ENCODE measurements at regions not wholly inside any gene's neighbourhood (a gene's known extent, or its start where the extent isn't known, plus 50 kb on each side); places are given as distances from the start of the nearest gene placed in this dataset.

- H3K9me3 ChIP-seq (ENCODE audit: insufficient read depth, low read length) = no peaks in the 10 kb centered on the region
- no peak overlapping the region for H3K9ac ChIP-seq (ENCODE audit: low read length)
- H3K4me3 ChIP-seq (ENCODE audit: low read length) = no peak overlapping the region
- no peaks in the 10 kb centered on the region for H4K20me1 ChIP-seq (ENCODE audit: insufficient read depth, low read length)
- no peaks in the 10 kb centered on the region for H3K4me1 ChIP-seq (ENCODE audit: low read length)
- H3K4me2 ChIP-seq (ENCODE audit: low read length) = no peak overlapping the region
- H3K27me3 ChIP-seq (ENCODE audit: low read depth, low read length) = no peaks in the 10 kb centered on the region
- no peak overlapping the region for H2AFZ ChIP-seq (ENCODE audit: low read depth, low read length)
- H3K36me3 ChIP-seq (replicated peaks; ENCODE audit: low read depth, low read length) = no peaks in the 10 kb centered on the region
- H3K79me2 ChIP-seq (ENCODE audit: low read length) = no peaks in the 10 kb centered on the region
- no peak for TF ChIP-seq EZH2phosphoT487 (IDR thresholded peaks at IDR 0.05; ENCODE audit: low read depth)
- TF ChIP-seq, protein P1, sequence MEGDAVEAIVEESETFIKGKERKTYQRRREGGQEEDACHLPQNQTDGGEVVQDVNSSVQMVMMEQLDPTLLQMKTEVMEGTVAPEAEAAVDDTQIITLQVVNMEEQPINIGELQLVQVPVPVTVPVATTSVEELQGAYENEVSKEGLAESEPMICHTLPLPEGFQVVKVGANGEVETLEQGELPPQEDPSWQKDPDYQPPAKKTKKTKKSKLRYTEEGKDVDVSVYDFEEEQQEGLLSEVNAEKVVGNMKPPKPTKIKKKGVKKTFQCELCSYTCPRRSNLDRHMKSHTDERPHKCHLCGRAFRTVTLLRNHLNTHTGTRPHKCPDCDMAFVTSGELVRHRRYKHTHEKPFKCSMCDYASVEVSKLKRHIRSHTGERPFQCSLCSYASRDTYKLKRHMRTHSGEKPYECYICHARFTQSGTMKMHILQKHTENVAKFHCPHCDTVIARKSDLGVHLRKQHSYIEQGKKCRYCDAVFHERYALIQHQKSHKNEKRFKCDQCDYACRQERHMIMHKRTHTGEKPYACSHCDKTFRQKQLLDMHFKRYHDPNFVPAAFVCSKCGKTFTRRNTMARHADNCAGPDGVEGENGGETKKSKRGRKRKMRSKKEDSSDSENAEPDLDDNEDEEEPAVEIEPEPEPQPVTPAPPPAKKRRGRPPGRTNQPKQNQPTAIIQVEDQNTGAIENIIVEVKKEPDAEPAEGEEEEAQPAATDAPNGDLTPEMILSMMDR (IDR thresholded peaks at IDR 0.05; ENCODE audit: low read depth, low read length) = no peak
- no peak overlapping the region for H3K27ac ChIP-seq (ENCODE audit: low read length)
These were observed 520.6 kb downstream of the HDGFL1 start for GRCh38 chr6:23089981-23090380.

DNA sequence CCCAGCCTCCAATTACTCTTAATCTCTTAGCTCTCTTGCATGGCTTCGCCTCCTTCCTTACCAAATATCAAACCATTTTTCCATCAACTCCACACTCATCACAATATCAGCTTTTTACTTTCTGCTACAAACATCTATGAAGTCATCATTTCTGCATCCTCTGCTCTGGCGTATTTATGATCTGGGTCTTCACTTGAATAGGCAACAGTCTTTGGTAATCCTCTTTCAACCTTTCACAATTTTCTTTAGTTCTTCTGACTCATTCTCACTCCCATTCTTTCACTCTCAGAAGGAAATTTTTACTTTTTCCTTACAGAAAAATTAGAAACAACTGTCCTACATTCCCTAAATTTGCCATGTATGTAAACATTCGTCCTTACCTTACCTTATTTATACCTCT lies 522.4 kb downstream of the HDGFL1 start:
- H3K27me3 ChIP-seq (ENCODE audit: low read depth, low read length) = no peaks in the 10 kb centered on the region
- H3K9ac ChIP-seq (ENCODE audit: low read length) = no peak overlapping the region
- no peak overlapping the region for H2AFZ ChIP-seq (ENCODE audit: low read depth, low read length)
- H3K9me3 ChIP-seq (ENCODE audit: insufficient read depth, low read length) = no peaks in the 10 kb centered on the region
- H3K4me2 ChIP-seq (ENCODE audit: low read length) = no peak overlapping the region
- no peaks in the 10 kb centered on the region for H3K36me3 ChIP-seq (replicated peaks; ENCODE audit: low read depth, low read length)
- H4K20me1 ChIP-seq (ENCODE audit: insufficient read depth, low read length) = no peaks in the 10 kb centered on the region
- no peak overlapping the region for H3K4me3 ChIP-seq (ENCODE audit: low read length)
- H3K27ac ChIP-seq (ENCODE audit: low read length) = no peak overlapping the region
- H3K79me2 ChIP-seq (ENCODE audit: low read length) = no peaks in the 10 kb centered on the region
- H3K4me1 ChIP-seq (ENCODE audit: low read length) = no peaks in the 10 kb centered on the region
- no peak for TF ChIP-seq EZH2phosphoT487 (IDR thresholded peaks at IDR 0.05; ENCODE audit: low read depth)
- TF ChIP-seq, protein P1 (IDR thresholded peaks at IDR 0.05; ENCODE audit: low read depth, low read length) = no peak

GRCh38 chr6:23096876-23097275 lies 527.5 kb downstream of the HDGFL1 start:
- Histone ChIP-seq H3K79me2 (ENCODE audit: low read length) (no peaks in the 10 kb centered on the region), H2AFZ (ENCODE audit: low read depth, low read length) (no peak overlapping the region), H3K4me1 (ENCODE audit: low read length) (no peaks in the 10 kb centered on the region), H3K9me3 (ENCODE audit: insufficient read depth, low read length) (no peaks in the 10 kb centered on the region), H3K4me2 (ENCODE audit: low read length) (no peak overlapping the region), H3K4me3 (ENCODE audit: low read length) (no peak overlapping the region), H4K20me1 (ENCODE audit: insufficient read depth, low read length) (no peaks in the 10 kb centered on the region), H3K9ac (ENCODE audit: low read length) (no peak overlapping the region), H3K27ac (ENCODE audit: low read length) (no peak overlapping the region), H3K36me3 (replicated peaks; ENCODE audit: low read depth, low read length) (no peaks in the 10 kb centered on the region), H3K27me3 (ENCODE audit: low read depth, low read length) (no peaks in the 10 kb centered on the region)
- TF ChIP-seq, protein P1 (IDR thresholded peaks at IDR 0.05; ENCODE audit: low read depth, low read length) = no peak
- TF ChIP-seq EZH2phosphoT487 (IDR thresholded peaks at IDR 0.05; ENCODE audit: low read depth) = no peak

GRCh38 chr6:23097566-23097965 lies 528.2 kb downstream of the HDGFL1 start:
- H3K27ac ChIP-seq (ENCODE audit: low read length) = no peak overlapping the region
- H3K9me3 ChIP-seq (ENCODE audit: insufficient read depth, low read length) = no peaks in the 10 kb centered on the region
- H3K4me1 ChIP-seq (ENCODE audit: low read length) = no peaks in the 10 kb centered on the region

More at GRCh38 chr6:23097566-23097965, 528.2 kb downstream of the HDGFL1 start:
- no peaks in the 10 kb centered on the region for H3K27me3 ChIP-seq (ENCODE audit: low read depth, low read length)
- no peak overlapping the region for H3K4me3 ChIP-seq (ENCODE audit: low read length)
- H3K9ac ChIP-seq (ENCODE audit: low read length) = no peak overlapping the region
- no peaks in the 10 kb centered on the region for H3K79me2 ChIP-seq (ENCODE audit: low read length)
- no peaks in the 10 kb centered on the region for H4K20me1 ChIP-seq (ENCODE audit: insufficient read depth, low read length)
- H2AFZ ChIP-seq (ENCODE audit: low read depth, low read length) = no peak overlapping the region
- TF ChIP-seq EZH2phosphoT487 (IDR thresholded peaks at IDR 0.05; ENCODE audit: low read depth) = no peak
- TF ChIP-seq, protein P1 (IDR thresholded peaks at IDR 0.05; ENCODE audit: low read depth, low read length) = no peak
- H3K4me2 ChIP-seq (ENCODE audit: low read length) = no peak overlapping the region
- H3K36me3 ChIP-seq (replicated peaks; ENCODE audit: low read depth, low read length) = no peaks in the 10 kb centered on the region

All from OCI-LY3 (cell line).